Breast epithelium (tissue), 3 donors: ENCODE measurements at regions not wholly inside any gene's neighbourhood (a gene's known extent, or its start where the extent isn't known, plus 50 kb on each side); places are given as distances from the start of the nearest gene placed in this dataset.

Experiments used
- POLR2AphosphoS5 ChIP-seq, 3 donors: sonication (generic); formaldehyde crosslinking; IDR thresholded peaks; one replicate each; pipeline ENCODE4 v1.6.1; 2017; ENCODE audit warnings: antibody characterized with exemption in 3 of 3
- TF ChIP-seq, protein P1 (sequence below), 3 donors: fragments of 450-650 bp; IDR thresholded peaks; one replicate each; pipeline ENCODE4 v1.5.1; 2016 to 2017; ENCODE audit warnings: antibody characterized with exemption in 3 of 3, mild to moderate bottlenecking in 3 of 3, moderate library complexity in 3 of 3

DNA sequence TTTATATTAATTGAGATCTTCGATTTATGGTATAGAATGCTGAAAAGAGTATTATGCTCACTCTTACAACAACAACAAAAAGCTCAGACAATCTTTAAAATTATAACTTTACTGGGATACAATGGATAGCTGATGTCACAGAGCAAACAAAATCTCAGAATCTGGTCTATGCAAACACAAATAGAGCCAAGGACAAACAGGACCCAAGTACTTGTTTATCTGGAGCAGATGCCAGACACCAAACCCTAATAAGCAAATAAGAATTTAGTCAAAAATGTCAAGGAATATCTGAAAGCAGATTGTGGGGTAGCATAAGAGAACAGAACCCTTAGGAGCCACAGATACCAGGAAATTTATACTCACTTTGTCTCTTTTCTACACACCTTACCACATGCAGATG, 302.2 kb downstream of the CGGBP1 start:
- TF ChIP-seq POLR2AphosphoS5 (IDR thresholded peaks at IDR 0.05), result no peak
- TF ChIP-seq, protein P1, sequence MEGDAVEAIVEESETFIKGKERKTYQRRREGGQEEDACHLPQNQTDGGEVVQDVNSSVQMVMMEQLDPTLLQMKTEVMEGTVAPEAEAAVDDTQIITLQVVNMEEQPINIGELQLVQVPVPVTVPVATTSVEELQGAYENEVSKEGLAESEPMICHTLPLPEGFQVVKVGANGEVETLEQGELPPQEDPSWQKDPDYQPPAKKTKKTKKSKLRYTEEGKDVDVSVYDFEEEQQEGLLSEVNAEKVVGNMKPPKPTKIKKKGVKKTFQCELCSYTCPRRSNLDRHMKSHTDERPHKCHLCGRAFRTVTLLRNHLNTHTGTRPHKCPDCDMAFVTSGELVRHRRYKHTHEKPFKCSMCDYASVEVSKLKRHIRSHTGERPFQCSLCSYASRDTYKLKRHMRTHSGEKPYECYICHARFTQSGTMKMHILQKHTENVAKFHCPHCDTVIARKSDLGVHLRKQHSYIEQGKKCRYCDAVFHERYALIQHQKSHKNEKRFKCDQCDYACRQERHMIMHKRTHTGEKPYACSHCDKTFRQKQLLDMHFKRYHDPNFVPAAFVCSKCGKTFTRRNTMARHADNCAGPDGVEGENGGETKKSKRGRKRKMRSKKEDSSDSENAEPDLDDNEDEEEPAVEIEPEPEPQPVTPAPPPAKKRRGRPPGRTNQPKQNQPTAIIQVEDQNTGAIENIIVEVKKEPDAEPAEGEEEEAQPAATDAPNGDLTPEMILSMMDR (IDR thresholded peaks at IDR 0.05), result no peak
